ENCODE measurements at regions not wholly inside any gene's neighbourhood (a gene's known extent, or its start where the extent isn't known, plus 50 kb on each side); places are given as distances from the start of the nearest gene placed in this dataset.

DNA sequence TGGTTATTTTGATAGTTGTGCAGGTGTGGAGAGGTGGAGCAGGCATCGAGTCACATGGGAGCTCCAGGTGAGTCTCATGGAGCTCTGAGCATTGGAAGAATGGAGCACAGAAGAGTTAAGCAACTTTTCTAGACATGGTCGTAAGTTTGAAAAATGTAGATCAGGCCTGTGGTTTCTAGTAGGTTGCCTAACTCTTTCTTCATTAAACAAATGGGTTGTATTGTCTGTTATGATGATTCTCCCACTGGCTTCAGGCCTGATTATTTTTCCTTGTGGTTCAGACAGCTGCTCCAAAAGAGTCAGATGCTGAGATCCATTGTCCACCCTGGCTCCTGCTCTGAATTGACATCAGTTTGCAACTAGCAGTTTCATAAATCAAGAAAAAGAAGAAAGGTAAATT lies 80.3 kb upstream of the RPS23 start:
- H3K27ac ChIP-seq = no peak overlapping the region
- WGBS, 3 donors = 75 to 83% (median 75%) methylated on average over 2 of the region's 2 CpGs
- H3K36me3 ChIP-seq (ENCODE audit: insufficient read depth in 1 of 2, low read depth in 1 of 2) = no peaks in the 10 kb centered on the region
- ATAC-seq = no peak
- no peaks in the 10 kb centered on the region for H3K4me1 ChIP-seq
- intact Hi-C loops (cut with DNase I) = loop anchor here (5.0 to 10.0 kb wide), 2 partner anchors 276 to 1114 kb away; partner anchors contain the start of gene VCAN (in 1 of the 2)
- H3K27me3 ChIP-seq (ENCODE audit: insufficient read depth in 3 of 3, low read length in 2 of 3) = no peaks in the 10 kb centered on the region
- TF ChIP-seq, protein P1, sequence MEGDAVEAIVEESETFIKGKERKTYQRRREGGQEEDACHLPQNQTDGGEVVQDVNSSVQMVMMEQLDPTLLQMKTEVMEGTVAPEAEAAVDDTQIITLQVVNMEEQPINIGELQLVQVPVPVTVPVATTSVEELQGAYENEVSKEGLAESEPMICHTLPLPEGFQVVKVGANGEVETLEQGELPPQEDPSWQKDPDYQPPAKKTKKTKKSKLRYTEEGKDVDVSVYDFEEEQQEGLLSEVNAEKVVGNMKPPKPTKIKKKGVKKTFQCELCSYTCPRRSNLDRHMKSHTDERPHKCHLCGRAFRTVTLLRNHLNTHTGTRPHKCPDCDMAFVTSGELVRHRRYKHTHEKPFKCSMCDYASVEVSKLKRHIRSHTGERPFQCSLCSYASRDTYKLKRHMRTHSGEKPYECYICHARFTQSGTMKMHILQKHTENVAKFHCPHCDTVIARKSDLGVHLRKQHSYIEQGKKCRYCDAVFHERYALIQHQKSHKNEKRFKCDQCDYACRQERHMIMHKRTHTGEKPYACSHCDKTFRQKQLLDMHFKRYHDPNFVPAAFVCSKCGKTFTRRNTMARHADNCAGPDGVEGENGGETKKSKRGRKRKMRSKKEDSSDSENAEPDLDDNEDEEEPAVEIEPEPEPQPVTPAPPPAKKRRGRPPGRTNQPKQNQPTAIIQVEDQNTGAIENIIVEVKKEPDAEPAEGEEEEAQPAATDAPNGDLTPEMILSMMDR (IDR thresholded peaks at IDR 0.05) = no peak
- DNase-seq = no peak
- H3K4me3 ChIP-seq = no peak overlapping the region
- no peaks in the 10 kb centered on the region for H3K9me3 ChIP-seq

DNA sequence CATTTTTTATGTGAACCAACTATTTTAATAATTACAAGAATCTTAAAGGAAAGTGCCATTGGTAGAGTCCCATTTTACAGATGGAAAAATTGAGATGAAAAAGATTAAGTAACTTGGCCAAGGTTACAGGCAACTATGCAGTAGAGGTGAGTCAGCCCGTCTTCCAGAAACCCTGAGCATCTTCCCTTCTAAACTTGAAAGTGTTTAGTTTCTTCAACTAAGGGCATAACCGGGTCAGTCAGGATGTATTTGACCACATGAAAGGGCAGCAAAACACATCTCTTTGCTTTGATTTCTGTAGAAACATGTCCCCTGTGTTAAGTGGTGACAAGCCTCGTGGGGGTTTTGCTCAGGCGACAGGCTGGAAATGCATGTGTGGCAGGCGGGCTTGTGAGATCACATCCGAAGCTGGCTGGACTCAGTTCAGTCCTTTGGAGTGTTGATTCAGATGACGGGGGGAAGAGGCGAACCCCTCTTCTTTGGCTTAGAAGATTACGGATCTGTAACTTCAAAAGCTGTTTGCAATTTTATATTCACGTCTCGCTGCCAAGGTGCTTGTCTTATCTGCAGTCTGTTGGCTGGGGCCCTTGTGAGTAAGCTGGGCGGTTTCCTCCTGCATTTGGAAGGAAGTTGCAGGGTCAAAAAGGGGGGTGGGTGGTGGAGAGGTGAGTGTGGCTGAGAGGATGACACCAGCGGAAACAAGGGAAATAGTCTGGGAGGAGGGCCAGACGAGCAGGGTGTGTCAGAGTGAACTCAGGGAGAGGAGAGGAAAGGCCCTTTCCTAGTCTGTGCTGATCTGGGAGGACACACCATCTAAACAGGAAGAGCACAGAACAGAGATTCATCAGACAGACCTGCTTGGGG lies 78.9 kb upstream of the RPS23 start:
- TF ChIP-seq, protein P1 (IDR thresholded peaks at IDR 0.05) = no peak
- Histone ChIP-seq H3K9me3 (no peaks in the 10 kb centered on the region), H3K4me1 (no peaks in the 10 kb centered on the region), H3K27ac (peak overlapping the region; percentile 28), H3K36me3 (ENCODE audit: insufficient read depth in 1 of 2, low read depth in 1 of 2) (no peaks in the 10 kb centered on the region), H3K4me3 (no peak overlapping the region), H3K27me3 (ENCODE audit: insufficient read depth in 3 of 3, low read length in 2 of 3) (no peaks in the 10 kb centered on the region)
- intact Hi-C loops (cut with DNase I) = loop anchor here (5.0 to 10.0 kb wide), 2 partner anchors 278 to 1115 kb away; partner anchors contain the start of gene VCAN (in 1 of the 2)
- DNase-seq (peak; percentile 76 to 85), ATAC-seq (peak; percentile 38 to 89 (median 74))
- WGBS, 3 donors = 66 to 73% (median 70%) methylated on average over 14 of the region's 14 CpGs

DNA sequence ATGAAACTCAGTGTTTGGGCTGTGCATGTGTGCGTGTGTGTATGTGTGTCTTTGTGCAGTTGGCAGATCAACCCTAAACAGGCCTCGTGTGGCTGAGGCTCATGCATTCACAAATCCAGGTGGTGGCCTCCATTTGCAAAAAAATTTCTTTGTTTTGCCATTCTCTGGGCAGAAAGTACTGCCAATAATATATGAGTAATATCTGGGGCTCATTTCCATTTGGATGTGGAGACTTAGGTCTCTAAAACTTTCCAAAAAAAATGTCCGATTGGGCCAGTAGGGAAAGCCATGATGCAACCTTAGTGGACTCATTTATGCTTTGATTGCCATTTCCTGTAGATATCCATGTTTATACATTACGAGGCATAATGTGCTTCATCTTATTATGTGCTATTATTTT lies 77.9 kb upstream of the RPS23 start:
- H3K27ac ChIP-seq = no peak overlapping the region
- H3K4me1 ChIP-seq = no peaks in the 10 kb centered on the region
- no peak overlapping the region for H3K4me3 ChIP-seq
- no peak for DNase-seq
- ATAC-seq = no peak
- WGBS, 3 donors = 61 to 73% (median 62%) methylated on average over 4 of the region's 4 CpGs
- TF ChIP-seq, protein P1 (IDR thresholded peaks at IDR 0.05) = no peak
- H3K9me3 ChIP-seq = no peaks in the 10 kb centered on the region
- no peaks in the 10 kb centered on the region for H3K36me3 ChIP-seq (ENCODE audit: insufficient read depth in 1 of 2, low read depth in 1 of 2)
- no peaks in the 10 kb centered on the region for H3K27me3 ChIP-seq (ENCODE audit: insufficient read depth in 3 of 3, low read length in 2 of 3)
- intact Hi-C loops (cut with DNase I) = loop anchor here (5.0 to 10.0 kb wide), 2 partner anchors 279 to 1116 kb away; partner anchors contain the start of gene VCAN (in 1 of the 2)

DNA sequence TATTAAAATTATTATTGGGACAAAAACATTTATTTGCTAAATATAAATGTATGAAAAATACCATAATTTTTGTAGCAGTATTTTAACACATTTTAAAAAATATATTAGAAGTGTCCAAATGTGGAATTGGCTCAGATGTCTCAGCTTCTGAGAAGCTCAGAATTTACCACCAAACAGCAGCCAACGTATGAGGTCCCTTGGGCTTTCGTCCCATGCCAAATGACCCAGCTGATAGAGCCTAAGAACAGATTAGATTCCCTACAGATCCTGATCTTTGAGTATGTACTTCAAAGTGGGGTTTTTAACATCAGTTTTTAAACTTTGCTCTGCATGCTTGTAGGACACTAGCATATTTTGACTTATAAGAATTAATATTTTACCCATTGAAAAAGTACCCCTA lies 77.3 kb upstream of the RPS23 start:
- no peak overlapping the region for H3K27ac ChIP-seq
- H3K9me3 ChIP-seq = no peaks in the 10 kb centered on the region
- DNase-seq (no peak), ATAC-seq (no peak)
- H3K27me3 ChIP-seq (ENCODE audit: insufficient read depth in 3 of 3, low read length in 2 of 3) = no peaks in the 10 kb centered on the region
- intact Hi-C loops (cut with DNase I) = loop anchor here (5.0 to 10.0 kb wide), 2 partner anchors 279 to 1117 kb away; partner anchors contain the start of gene VCAN (in 1 of the 2)
- WGBS, 3 donors = 40 to 56% (median 51%) methylated on average over 2 of the region's 2 CpGs
- no peak overlapping the region for H3K4me3 ChIP-seq
- TF ChIP-seq, protein P1 (IDR thresholded peaks at IDR 0.05) = no peak
- no peaks in the 10 kb centered on the region for H3K4me1 ChIP-seq
- no peaks in the 10 kb centered on the region for H3K36me3 ChIP-seq (ENCODE audit: insufficient read depth in 1 of 2, low read depth in 1 of 2)

Measured in psoas muscle (tissue), 7 donors.